ENCODE measurements at regions not wholly inside any gene's neighbourhood (a gene's known extent, or its start where the extent isn't known, plus 50 kb on each side); places are given as distances from the start of the nearest gene placed in this dataset.
"Not testable (repeated sequence)": the region's sequence is repeated elsewhere in the genome, so short reads cannot be mapped to it uniquely, and the experiment has no call there.

DNA sequence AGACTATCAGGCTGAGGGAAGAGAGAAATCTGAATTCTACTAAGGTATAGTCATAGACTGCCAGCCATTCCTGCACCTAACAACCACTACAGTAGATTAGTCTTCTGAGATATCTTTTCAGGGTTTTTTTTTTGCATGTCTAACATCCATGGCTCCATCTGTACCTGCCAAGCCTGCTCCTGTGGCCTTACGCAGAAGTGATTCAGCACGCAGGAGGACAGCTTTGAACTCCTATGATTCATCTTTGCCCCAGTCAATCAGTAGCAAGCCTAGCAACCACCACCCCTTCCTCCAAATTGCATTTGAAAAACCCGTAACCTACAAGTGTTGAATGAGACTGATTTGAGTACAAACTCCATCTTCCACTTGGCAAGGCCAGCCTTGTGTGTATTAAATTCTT, 520.7 kb upstream of the HS3ST1 start (continued):
- TF ChIP-seq ZNF529 (tag by site-specific recombination; IDR thresholded peaks at IDR 0.05; ENCODE audit: insufficient replicate concordance) (no peak), WT1 (tag by site-specific recombination; IDR thresholded peaks at IDR 0.05) (no peak), ZNF791 (tag by site-specific recombination; IDR thresholded peaks at IDR 0.05) (no peak)

DNA sequence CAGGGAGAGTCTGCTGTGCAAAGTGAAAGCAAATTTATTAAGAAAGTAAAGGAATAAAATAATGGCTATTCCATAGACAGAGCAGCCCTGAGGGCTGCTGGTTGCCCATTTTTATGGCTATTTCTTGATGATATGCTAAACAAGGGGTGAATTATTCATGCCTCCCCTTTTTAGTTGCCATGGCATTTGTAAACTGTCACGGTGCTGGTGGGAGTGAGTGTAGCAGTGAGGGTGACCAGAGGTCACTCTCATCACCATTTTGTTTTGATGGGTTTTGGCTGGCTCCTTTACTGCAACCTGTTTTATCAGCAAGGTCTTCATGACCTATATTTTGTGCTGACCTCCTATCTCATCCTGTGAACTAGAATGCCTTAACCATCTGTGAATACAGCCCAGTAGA, 518.9 kb upstream of the HS3ST1 start:
- POLR2A ChIA-PET; H3K4me3 ChIP-seq (ENCODE audit: low read depth, low read length); H3K27ac ChIP-seq (ENCODE audit: extremely low read depth, low read depth, low read length); CTCF ChIA-PET; H3K36me3 ChIP-seq (ENCODE audit: control insufficient read depth in 2 of 2, insufficient read depth in 1 of 2, low read length in 2 of 2); H3K9me3 ChIP-seq (ENCODE audit: control insufficient read depth, insufficient read depth, low read depth, low read length); H3K4me1 ChIP-seq (ENCODE audit: control insufficient read depth, insufficient read depth, low read length): not testable (repeated sequence)

DNA sequence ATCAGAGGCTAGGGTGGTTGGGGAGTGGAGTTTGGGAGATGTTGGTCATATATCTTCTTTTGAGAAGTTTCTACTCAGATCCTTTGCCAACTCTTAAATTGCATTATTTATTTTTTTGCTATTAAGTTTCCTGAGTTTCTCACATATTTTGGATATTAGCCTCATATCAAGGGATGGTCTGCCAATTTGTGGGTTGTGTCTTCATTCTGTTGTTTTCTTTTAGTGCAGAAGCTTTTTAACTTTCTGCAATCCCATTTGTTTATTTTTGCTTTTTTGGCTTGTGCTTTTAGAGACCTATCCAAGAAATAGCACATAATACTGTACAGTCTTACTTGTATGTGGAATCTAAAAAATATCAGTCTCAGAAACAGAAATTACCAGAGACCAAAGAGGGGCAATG, 509.2 kb upstream of the HS3ST1 start:
- ChIA-PET CTCF (no interaction called here), POLR2A (no interaction called here)
- H3K27ac ChIP-seq (ENCODE audit: extremely low read depth, low read depth, low read length) = no peak overlapping the region
- H3K9me3 ChIP-seq (ENCODE audit: control insufficient read depth, insufficient read depth, low read depth, low read length) = no peaks in the 10 kb centered on the region
- no peak overlapping the region for H3K4me3 ChIP-seq (ENCODE audit: low read depth, low read length)
- no peaks in the 10 kb centered on the region for H3K36me3 ChIP-seq (ENCODE audit: control insufficient read depth in 2 of 2, insufficient read depth in 1 of 2, low read length in 2 of 2)
- no peak for TF ChIP-seq ZBTB48 (tag by site-specific recombination; IDR thresholded peaks at IDR 0.05)
- TF ChIP-seq, protein P1, sequence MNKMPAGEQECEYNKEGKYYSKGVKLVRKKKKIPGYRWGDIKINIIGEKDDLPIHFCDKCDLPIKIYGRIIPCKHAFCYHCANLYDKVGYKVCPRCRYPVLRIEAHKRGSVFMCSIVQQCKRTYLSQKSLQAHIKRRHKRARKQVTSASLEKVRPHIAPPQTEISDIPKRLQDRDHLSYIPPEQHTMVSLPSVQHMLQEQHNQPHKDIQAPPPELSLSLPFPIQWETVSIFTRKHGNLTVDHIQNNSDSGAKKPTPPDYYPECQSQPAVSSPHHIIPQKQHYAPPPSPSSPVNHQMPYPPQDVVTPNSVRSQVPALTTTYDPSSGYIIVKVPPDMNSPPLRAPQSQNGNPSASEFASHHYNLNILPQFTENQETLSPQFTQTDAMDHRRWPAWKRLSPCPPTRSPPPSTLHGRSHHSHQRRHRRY (tag by site-specific recombination; IDR thresholded peaks at IDR 0.05) = no peak
- TF ChIP-seq GLI2 (tag by site-specific recombination; IDR thresholded peaks at IDR 0.05; ENCODE audit: borderline replicate concordance, low read depth) = no peak
- TF ChIP-seq ZNF785 (tag by site-specific recombination; IDR thresholded peaks at IDR 0.05) = no peak
- TF ChIP-seq ZSCAN23 (tag by site-specific recombination; IDR thresholded peaks at IDR 0.05) = no peak
- no peak for TF ChIP-seq ZNF133 (tag by site-specific recombination; IDR thresholded peaks at IDR 0.05)
- TF ChIP-seq ZNF223 (tag by site-specific recombination; IDR thresholded peaks at IDR 0.05) = no peak
- no peak for TF ChIP-seq MZF1 (tag by site-specific recombination; IDR thresholded peaks at IDR 0.05; ENCODE audit: borderline replicate concordance)
- no peak for TF ChIP-seq ZNF791 (tag by site-specific recombination; IDR thresholded peaks at IDR 0.05)
- TF ChIP-seq ZNF777 (tag by site-specific recombination; IDR thresholded peaks at IDR 0.05; ENCODE audit: borderline replicate concordance) = no peak
- TF ChIP-seq ZNF335 (tag by site-specific recombination; conservative IDR thresholded peaks at IDR 0.05) = no peak
- TF ChIP-seq ZNF169 (tag by site-specific recombination; IDR thresholded peaks at IDR 0.05) = no peak
- no peaks in the 10 kb centered on the region for H3K4me1 ChIP-seq (ENCODE audit: control insufficient read depth, insufficient read depth, low read length)

DNA sequence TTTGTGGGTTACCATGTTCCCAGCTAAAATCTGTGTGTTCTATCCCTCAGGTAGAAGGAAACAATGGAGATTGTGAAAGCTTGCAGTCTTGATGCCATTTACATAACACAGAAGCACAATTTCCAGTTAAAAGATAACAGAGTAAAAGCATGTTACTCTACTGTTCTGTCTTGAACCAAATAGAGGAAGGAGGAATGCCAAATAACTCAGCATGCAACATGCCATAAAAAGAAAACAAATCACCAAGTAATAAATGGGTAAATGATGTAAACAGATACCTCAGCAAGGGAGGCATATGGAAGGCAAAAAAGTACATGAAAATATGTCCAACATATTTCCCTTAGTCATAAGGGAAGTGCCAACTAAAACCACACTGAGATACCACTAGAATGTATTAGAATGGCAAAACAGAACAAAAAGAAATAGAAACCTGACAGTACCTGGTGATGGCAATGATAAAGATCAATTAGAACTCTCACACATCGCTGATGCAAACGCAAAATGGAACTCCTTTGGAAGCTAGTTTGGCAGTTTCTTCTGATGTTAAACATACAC, 502.6 kb upstream of the HS3ST1 start:
- H3K27ac ChIP-seq (ENCODE audit: extremely low read depth, low read depth, low read length) = no peak overlapping the region
- H3K4me3 ChIP-seq (ENCODE audit: low read depth, low read length) = no peak overlapping the region
- CTCF ChIA-PET = interaction anchor here (0.7 kb wide), 2 partner anchors 456 to 482 kb away, joined by 4 to 5 read pairs; no protein-coding TSS in a partner anchor
- H3K36me3 ChIP-seq (ENCODE audit: control insufficient read depth in 2 of 2, insufficient read depth in 1 of 2, low read length in 2 of 2) = no peaks in the 10 kb centered on the region
- no peaks in the 10 kb centered on the region for H3K9me3 ChIP-seq (ENCODE audit: control insufficient read depth, insufficient read depth, low read depth, low read length)
- POLR2A ChIA-PET = no interaction called here
- no peaks in the 10 kb centered on the region for H3K4me1 ChIP-seq (ENCODE audit: control insufficient read depth, insufficient read depth, low read length)
- no peak for TF ChIP-seq BCL11B (tag by site-specific recombination; IDR thresholded peaks at IDR 0.05; ENCODE audit: low read depth)
- TF ChIP-seq ZNF830 (tag by site-specific recombination; IDR thresholded peaks at IDR 0.05; ENCODE audit: low read depth) = no peak
- TF ChIP-seq ZNF837 (tag by site-specific recombination; IDR thresholded peaks at IDR 0.05) = no peak
- TF ChIP-seq REPIN1 (tag by site-specific recombination; IDR thresholded peaks at IDR 0.05; ENCODE audit: low read depth) = no peak
- TF ChIP-seq, protein P2, sequence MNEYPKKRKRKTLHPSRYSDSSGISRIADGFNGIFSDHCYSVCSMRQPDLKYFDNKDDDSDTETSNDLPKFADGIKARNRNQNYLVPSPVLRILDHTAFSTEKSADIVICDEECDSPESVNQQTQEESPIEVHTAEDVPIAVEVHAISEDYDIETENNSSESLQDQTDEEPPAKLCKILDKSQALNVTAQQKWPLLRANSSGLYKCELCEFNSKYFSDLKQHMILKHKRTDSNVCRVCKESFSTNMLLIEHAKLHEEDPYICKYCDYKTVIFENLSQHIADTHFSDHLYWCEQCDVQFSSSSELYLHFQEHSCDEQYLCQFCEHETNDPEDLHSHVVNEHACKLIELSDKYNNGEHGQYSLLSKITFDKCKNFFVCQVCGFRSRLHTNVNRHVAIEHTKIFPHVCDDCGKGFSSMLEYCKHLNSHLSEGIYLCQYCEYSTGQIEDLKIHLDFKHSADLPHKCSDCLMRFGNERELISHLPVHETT (tag by site-specific recombination; IDR thresholded peaks at IDR 0.05) = no peak
- no peak for TF ChIP-seq ZNF174 (tag by site-specific recombination; IDR thresholded peaks at IDR 0.05)
- no peak for TF ChIP-seq KLF10 (tag by site-specific recombination; IDR thresholded peaks at IDR 0.05)
- TF ChIP-seq ZNF391 (tag by site-specific recombination; IDR thresholded peaks at IDR 0.05; ENCODE audit: borderline replicate concordance, low read depth) = no peak
- TF ChIP-seq ZNF214 (tag by site-specific recombination; IDR thresholded peaks at IDR 0.05; ENCODE audit: borderline replicate concordance) = no peak
- TF ChIP-seq, protein P3, sequence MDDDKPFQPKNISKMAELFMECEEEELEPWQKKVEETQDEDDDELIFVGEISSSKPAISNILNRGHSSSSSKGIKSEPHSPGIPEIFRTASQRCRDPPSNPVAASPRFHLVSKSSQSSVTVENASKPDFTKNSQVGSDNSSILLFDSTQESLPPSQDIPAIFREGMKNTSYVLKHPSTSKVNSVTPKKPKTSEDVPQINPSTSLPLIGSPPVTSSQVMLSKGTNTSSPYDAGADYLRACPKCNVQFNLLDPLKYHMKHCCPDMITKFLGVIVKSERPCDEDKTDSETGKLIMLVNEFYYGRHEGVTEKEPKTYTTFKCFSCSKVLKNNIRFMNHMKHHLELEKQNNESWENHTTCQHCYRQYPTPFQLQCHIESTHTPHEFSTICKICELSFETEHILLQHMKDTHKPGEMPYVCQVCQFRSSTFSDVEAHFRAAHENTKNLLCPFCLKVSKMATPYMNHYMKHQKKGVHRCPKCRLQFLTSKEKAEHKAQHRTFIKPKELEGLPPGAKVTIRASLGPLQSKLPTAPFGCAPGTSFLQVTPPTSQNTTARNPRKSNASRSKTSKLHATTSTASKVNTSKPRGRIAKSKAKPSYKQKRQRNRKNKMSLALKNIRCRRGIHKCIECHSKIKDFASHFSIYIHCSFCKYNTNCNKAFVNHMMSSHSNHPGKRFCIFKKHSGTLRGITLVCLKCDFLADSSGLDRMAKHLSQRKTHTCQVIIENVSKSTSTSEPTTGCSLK (tag by site-specific recombination; IDR thresholded peaks at IDR 0.05) = no peak
- no peak for TF ChIP-seq SCRT2 (tag by site-specific recombination; IDR thresholded peaks at IDR 0.05)
- TF ChIP-seq ZNF324 (tag by site-specific recombination; IDR thresholded peaks at IDR 0.05) = no peak
